ENCODE measurements at regions not wholly inside any gene's neighbourhood (a gene's known extent, or its start where the extent isn't known, plus 50 kb on each side); places are given as distances from the start of the nearest gene placed in this dataset.
A peak's percentile ranks its signal among the peaks of the same experiment; 100 is the strongest.

- TF ChIP-seq CTCF (IDR thresholded peaks at IDR 0.05): no peak
- intact Hi-C loops (cut with DNase I): loop anchor here (10.0 kb wide), 1 partner anchor 616 kb away; no protein-coding TSS in a partner anchor
- H3K4me1 ChIP-seq: peaks cover 10% of the 10 kb centered on the region
- H3K36me3 ChIP-seq: no peaks in the 10 kb centered on the region
- H3K9me3 ChIP-seq: peaks cover 8% of the 10 kb centered on the region
- H3K27ac ChIP-seq: no peak overlapping the region
- no peaks in the 10 kb centered on the region for H3K27me3 ChIP-seq (ENCODE audit: low read depth)
- no peak for ATAC-seq
- no peak for DNase-seq
- H3K4me3 ChIP-seq: no peak overlapping the region
Measured at GRCh38 chr14:71751264-71751663, 181.0 kb upstream of the RGS6 start.

- H3K4me3 ChIP-seq: no peak overlapping the region
- ATAC-seq (no peak), DNase-seq (no peak)
- no peak for TF ChIP-seq CTCF (IDR thresholded peaks at IDR 0.05)
- no peaks in the 10 kb centered on the region for H3K27me3 ChIP-seq (ENCODE audit: low read depth)
- intact Hi-C loops (cut with DNase I): loop anchor here (10.0 kb wide), 1 partner anchor 617 kb away; no protein-coding TSS in a partner anchor
- no peaks in the 10 kb centered on the region for H3K36me3 ChIP-seq
- H3K9me3 ChIP-seq: peaks cover 8% of the 10 kb centered on the region
- peaks cover 10% of the 10 kb centered on the region for H3K4me1 ChIP-seq
- H3K27ac ChIP-seq: no peak overlapping the region
Measured at GRCh38 chr14:71752111-71752738, 180.0 kb upstream of the RGS6 start.

- Histone ChIP-seq H3K9me3 (peaks cover 2% of the 10 kb centered on the region), H3K4me3 (no peak overlapping the region), H3K27me3 (ENCODE audit: low read depth) (no peaks in the 10 kb centered on the region), H3K36me3 (no peaks in the 10 kb centered on the region), H3K4me1 (peaks cover 10% of the 10 kb centered on the region), H3K27ac (no peak overlapping the region)
- TF ChIP-seq CTCF (IDR thresholded peaks at IDR 0.05): peak; percentile 94
- intact Hi-C loops (cut with DNase I): loop anchor here (10.0 kb wide), 1 partner anchor 618 kb away; no protein-coding TSS in a partner anchor
- DNase-seq (peak; percentile 89), ATAC-seq (peak; percentile 84 to 91)
Measured at GRCh38 chr14:71753126-71753830, 179.0 kb upstream of the RGS6 start.

- H3K27ac ChIP-seq: no peak overlapping the region
- ATAC-seq (no peak), DNase-seq (no peak)
- H3K27me3 ChIP-seq (ENCODE audit: low read depth): no peaks in the 10 kb centered on the region
- TF ChIP-seq CTCF (IDR thresholded peaks at IDR 0.05): no peak
- H3K36me3 ChIP-seq: no peaks in the 10 kb centered on the region
- no peak overlapping the region for H3K4me3 ChIP-seq
- no peaks in the 10 kb centered on the region for H3K9me3 ChIP-seq
- H3K4me1 ChIP-seq: peaks cover 10% of the 10 kb centered on the region
- intact Hi-C loops (cut with DNase I): loop anchor here (10.0 kb wide), 1 partner anchor 619 kb away; no protein-coding TSS in a partner anchor
Measured at GRCh38 chr14:71753976-71754375, 178.3 kb upstream of the RGS6 start.

- no peak for TF ChIP-seq CTCF (IDR thresholded peaks at IDR 0.05)
- no peaks in the 10 kb centered on the region for H3K36me3 ChIP-seq
- no peaks in the 10 kb centered on the region for H3K9me3 ChIP-seq
- no peak overlapping the region for H3K4me3 ChIP-seq
- no peaks in the 10 kb centered on the region for H3K27me3 ChIP-seq (ENCODE audit: low read depth)
- DNase-seq (no peak), ATAC-seq (no peak)
- no peak overlapping the region for H3K27ac ChIP-seq
- intact Hi-C loops (cut with DNase I): loop anchor here (10.0 kb wide), 1 partner anchor 620 kb away; no protein-coding TSS in a partner anchor
- peaks cover 10% of the 10 kb centered on the region for H3K4me1 ChIP-seq
Measured at GRCh38 chr14:71754422-71755095, 177.7 kb upstream of the RGS6 start.
